ENCODE measurements at regions not wholly inside any gene's neighbourhood (a gene's known extent, or its start where the extent isn't known, plus 50 kb on each side); places are given as distances from the start of the nearest gene placed in this dataset.

GRCh38 chr4:181484396-181484795, 758.8 kb upstream of the TENM3 start:
- DNase-seq (ENCODE audit: low read depth), result no peak
- TF ChIP-seq, protein P1, sequence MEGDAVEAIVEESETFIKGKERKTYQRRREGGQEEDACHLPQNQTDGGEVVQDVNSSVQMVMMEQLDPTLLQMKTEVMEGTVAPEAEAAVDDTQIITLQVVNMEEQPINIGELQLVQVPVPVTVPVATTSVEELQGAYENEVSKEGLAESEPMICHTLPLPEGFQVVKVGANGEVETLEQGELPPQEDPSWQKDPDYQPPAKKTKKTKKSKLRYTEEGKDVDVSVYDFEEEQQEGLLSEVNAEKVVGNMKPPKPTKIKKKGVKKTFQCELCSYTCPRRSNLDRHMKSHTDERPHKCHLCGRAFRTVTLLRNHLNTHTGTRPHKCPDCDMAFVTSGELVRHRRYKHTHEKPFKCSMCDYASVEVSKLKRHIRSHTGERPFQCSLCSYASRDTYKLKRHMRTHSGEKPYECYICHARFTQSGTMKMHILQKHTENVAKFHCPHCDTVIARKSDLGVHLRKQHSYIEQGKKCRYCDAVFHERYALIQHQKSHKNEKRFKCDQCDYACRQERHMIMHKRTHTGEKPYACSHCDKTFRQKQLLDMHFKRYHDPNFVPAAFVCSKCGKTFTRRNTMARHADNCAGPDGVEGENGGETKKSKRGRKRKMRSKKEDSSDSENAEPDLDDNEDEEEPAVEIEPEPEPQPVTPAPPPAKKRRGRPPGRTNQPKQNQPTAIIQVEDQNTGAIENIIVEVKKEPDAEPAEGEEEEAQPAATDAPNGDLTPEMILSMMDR (IDR thresholded peaks at IDR 0.05; ENCODE audit: insufficient read depth, low read length), result no peak
- H3K4me3 ChIP-seq (ENCODE audit: low read depth, low read length), result no peak overlapping the region

DNA sequence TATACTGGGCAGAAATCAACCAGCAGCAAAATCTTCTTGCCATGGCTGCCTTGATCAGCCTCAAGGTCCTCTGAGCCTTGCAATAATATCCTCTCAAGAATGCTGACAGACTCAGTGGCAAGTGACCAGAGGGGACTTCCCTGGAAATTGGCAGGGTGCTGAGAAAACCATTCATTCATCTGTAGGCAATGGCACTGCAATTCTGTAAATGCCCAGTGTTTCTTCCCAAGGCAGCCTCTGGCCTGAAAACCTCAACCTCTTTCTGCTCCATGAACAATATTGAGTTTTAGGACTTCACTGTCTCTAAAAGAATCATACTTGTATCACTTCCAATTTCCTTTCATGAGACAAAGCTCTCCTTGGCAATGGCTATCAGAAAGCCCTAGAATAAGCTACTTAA, 754.3 kb upstream of the TENM3 start:
- no peak overlapping the region for H3K4me3 ChIP-seq (ENCODE audit: low read depth, low read length)
- DNase-seq (ENCODE audit: low read depth), result no peak
- TF ChIP-seq, protein P1 (IDR thresholded peaks at IDR 0.05; ENCODE audit: insufficient read depth, low read length), result no peak

DNA sequence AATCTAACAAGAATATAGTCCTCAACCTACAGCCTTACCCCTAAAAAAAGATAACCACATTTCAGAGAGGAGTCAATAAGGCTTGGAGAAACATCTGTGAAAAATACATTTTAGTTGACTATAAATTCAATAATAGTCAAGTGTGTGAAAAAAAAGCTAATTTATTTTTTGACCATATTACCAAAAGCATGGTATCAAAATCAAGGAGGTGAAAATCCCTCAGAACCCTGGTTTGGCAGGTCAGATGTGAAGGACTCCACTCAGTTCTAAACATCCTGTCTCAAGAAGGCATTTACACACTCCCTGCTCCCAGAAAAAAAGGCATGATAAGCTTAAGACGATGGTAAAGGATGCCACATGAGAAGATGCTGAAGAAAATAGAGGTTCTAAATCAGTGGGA, 745.1 kb upstream of the TENM3 start:
- no peak overlapping the region for H3K4me3 ChIP-seq (ENCODE audit: low read depth, low read length)
- no peak for DNase-seq (ENCODE audit: low read depth)
- TF ChIP-seq, protein P1 (IDR thresholded peaks at IDR 0.05; ENCODE audit: insufficient read depth, low read length), result no peak

- TF ChIP-seq, protein P1 (IDR thresholded peaks at IDR 0.05; ENCODE audit: insufficient read depth, low read length), result no peak
- DNase-seq (ENCODE audit: low read depth), result no peak
- no peak overlapping the region for H3K4me3 ChIP-seq (ENCODE audit: low read depth, low read length)
These were observed 740.6 kb upstream of the TENM3 start for GRCh38 chr4:181502611-181503010.

GRCh38 chr4:181503687-181504390, 739.4 kb upstream of the TENM3 start:
- TF ChIP-seq, protein P1 (IDR thresholded peaks at IDR 0.05; ENCODE audit: insufficient read depth, low read length), result no peak
- no peak overlapping the region for H3K4me3 ChIP-seq (ENCODE audit: low read depth, low read length)
- DNase-seq (ENCODE audit: low read depth), result no peak

GRCh38 chr4:181504924-181505323, 738.3 kb upstream of the TENM3 start:
- no peak for DNase-seq (ENCODE audit: low read depth)
- H3K4me3 ChIP-seq (ENCODE audit: low read depth, low read length), result no peak overlapping the region
- TF ChIP-seq, protein P1 (IDR thresholded peaks at IDR 0.05; ENCODE audit: insufficient read depth, low read length), result no peak
